Endodermal cell (in vitro differentiated cells): ENCODE measurements at regions not wholly inside any gene's neighbourhood (a gene's known extent, or its start where the extent isn't known, plus 50 kb on each side); places are given as distances from the start of the nearest gene placed in this dataset.
A peak's percentile ranks its signal among the peaks of the same experiment; 100 is the strongest.

Experiments used
- DNase-seq: peaks from one replicate; pipeline ENCODE4 v3.0.0-alpha.2; 2017
- H3K27ac ChIP-seq: 2 replicates; pipeline ENCODE4 v1.5.1; 2013; ENCODE audit warnings: mild to moderate bottlenecking, low read depth, low read length, moderate library complexity
- H3K27me3 ChIP-seq: 2 replicates; pipeline ENCODE4 v1.6.1; 2013; ENCODE audit warnings: mild to moderate bottlenecking, low read length, moderate library complexity; ENCODE audit not compliant: insufficient read depth, control insufficient read depth, poor library complexity, severe bottlenecking
- H3K36me3 ChIP-seq: 2 replicates; pipeline ENCODE4 v1.7.0; 2013; ENCODE audit warnings: mild to moderate bottlenecking, low read length, moderate library complexity; ENCODE audit not compliant: control insufficient read depth, insufficient read depth
- H3K4me1 ChIP-seq: one replicate; pipeline ENCODE4 v1.7.0; 2013; ENCODE audit warnings: low read length; ENCODE audit not compliant: control insufficient read depth, insufficient read depth
- H3K4me3 ChIP-seq: 2 replicates; pipeline ENCODE4 v1.5.1; 2013; ENCODE audit warnings: mild to moderate bottlenecking, low read length, moderate library complexity
- H3K9ac ChIP-seq: 2 replicates; pipeline ENCODE4 v1.6.1; 2013; ENCODE audit warnings: mild to moderate bottlenecking, low read length, moderate library complexity; ENCODE audit not compliant: poor library complexity, severe bottlenecking; ENCODE audit errors: extremely low read depth
- H3K9me3 ChIP-seq: 2 replicates; pipeline ENCODE4 v1.6.1; 2013; ENCODE audit warnings: mild to moderate bottlenecking, low read length, moderate library complexity; ENCODE audit not compliant: control insufficient read depth
- H3K27ac Mint-ChIP-seq: 2 replicates; pipeline ENCODE4 v1.8.0; 2020; ENCODE audit warnings: mixed read lengths
- H3K27me3 Mint-ChIP-seq: 2 replicates; pipeline ENCODE4 v1.8.0; 2021; ENCODE audit warnings: mild to moderate bottlenecking, mixed read lengths; ENCODE audit not compliant: insufficient read depth
- H3K36me3 Mint-ChIP-seq: 2 replicates; pipeline ENCODE4 v1.8.0; 2020; ENCODE audit warnings: low read depth, mixed read lengths
- H3K4me1 Mint-ChIP-seq: 2 replicates; pipeline ENCODE4 v1.8.0; 2020; ENCODE audit warnings: mixed read lengths
- H3K4me3 Mint-ChIP-seq: 2 replicates; pipeline ENCODE4 v1.8.0; 2020; ENCODE audit warnings: mild to moderate bottlenecking, moderate library complexity, mixed read lengths
- H3K9me3 Mint-ChIP-seq: 2 replicates; pipeline ENCODE4 v1.8.0; 2020; ENCODE audit warnings: mild to moderate bottlenecking, mixed read lengths
- CTCF ChIP-seq: fragments of 200-600 bp; sonication (generic); conservative IDR thresholded peaks from 2 replicates; pipeline ENCODE4 v1.5.0; 2021; ENCODE audit warnings: antibody characterized with exemption, mild to moderate bottlenecking
- WGBS, 2 experiments: methylation state at CpG; one replicate each; pipeline versions ENCODE4 v1.1.5 to v1.1.7; 2013; ENCODE audit warnings: missing lambda C conversion rate in 2 of 2, mixed read lengths in 1 of 2; ENCODE audit not compliant: insufficient coverage in 1 of 2, insufficient read length in 1 of 2; 5-methylcytosine and 5-hydroxymethylcytosine counted together

- no peaks in the 10 kb centered on the region for H3K27me3 ChIP-seq
- no peak overlapping the region for H3K27ac Mint-ChIP-seq
- peaks cover 5% of the 10 kb centered on the region for H3K4me1 Mint-ChIP-seq
- no CpG with 5 or more reads among the region's 1 CpG for WGBS, 2 experiments
- peaks cover 17% of the 10 kb centered on the region for H3K9me3 Mint-ChIP-seq
- no peak for DNase-seq
- H3K4me3 ChIP-seq = no peak overlapping the region
- H3K27me3 Mint-ChIP-seq = no peaks in the 10 kb centered on the region
- no peak overlapping the region for H3K9ac ChIP-seq
- no peak for TF ChIP-seq CTCF
- peaks cover 4% of the 10 kb centered on the region for H3K36me3 Mint-ChIP-seq
- H3K36me3 ChIP-seq = no peaks in the 10 kb centered on the region
- no peak overlapping the region for H3K4me3 Mint-ChIP-seq
- no peaks in the 10 kb centered on the region for H3K4me1 ChIP-seq
- H3K27ac ChIP-seq = no peak overlapping the region
- no peaks in the 10 kb centered on the region for H3K9me3 ChIP-seq
Observed at GRCh38 chr12:28766398-28766797, 382.7 kb upstream of the FAR2 start.

- Histone ChIP-seq H3K4me1 (no peaks in the 10 kb centered on the region), H3K27me3 (no peaks in the 10 kb centered on the region), H3K9ac (no peak overlapping the region), H3K9me3 (no peaks in the 10 kb centered on the region), H3K36me3 (no peaks in the 10 kb centered on the region), H3K4me3 (no peak overlapping the region), H3K27ac (no peak overlapping the region)
- Mint-ChIP-seq H3K36me3 (no peaks in the 10 kb centered on the region), H3K27ac (no peak overlapping the region), H3K4me3 (no peak overlapping the region), H3K27me3 (no peaks in the 10 kb centered on the region), H3K9me3 (peaks cover 9% of the 10 kb centered on the region), H3K4me1 (peaks cover 5% of the 10 kb centered on the region)
- whole genome bisulfite sequencing, 2 experiments = 75 to 88% methylated on average over 1 of the region's 1 CpG
- no peak for DNase-seq
- TF ChIP-seq CTCF = no peak
Observed at GRCh38 chr12:28767836-28768348, 381.2 kb upstream of the FAR2 start.

GRCh38 chr12:28770322-28770721 lies 378.8 kb upstream of the FAR2 start:
- no peaks in the 10 kb centered on the region for H3K4me1 ChIP-seq
- Mint-ChIP-seq H3K4me1 (peaks cover 5% of the 10 kb centered on the region), H3K27ac (peak overlapping the region; percentile 7), H3K36me3 (no peaks in the 10 kb centered on the region), H3K9me3 (peaks cover under 1% of the 10 kb centered on the region), H3K4me3 (no peak overlapping the region), H3K27me3 (no peaks in the 10 kb centered on the region)
- no peak overlapping the region for H3K9ac ChIP-seq
- WGBS, 2 experiments = 94 to 100% methylated on average over 2 to 5 of the region's 5 CpGs
- no peak overlapping the region for H3K27ac ChIP-seq
- H3K36me3 ChIP-seq = no peaks in the 10 kb centered on the region
- H3K4me3 ChIP-seq = no peak overlapping the region
- H3K27me3 ChIP-seq = no peaks in the 10 kb centered on the region
- no peak for TF ChIP-seq CTCF
- no peak for DNase-seq
- H3K9me3 ChIP-seq = no peaks in the 10 kb centered on the region
